HG03280 (cell line): ENCODE measurements at regions not wholly inside any gene's neighbourhood (a gene's known extent, or its start where the extent isn't known, plus 50 kb on each side); places are given as distances from the start of the nearest gene placed in this dataset.

Experiments
- ATAC-seq: cut with Tn5 transposase; IDR thresholded peaks from one replicate; pipeline ENCODE4 v1.9.1; 2021; ENCODE audit warnings: mild to moderate bottlenecking, moderate library complexity; ENCODE audit not compliant: unreplicated experiment

- ATAC-seq, result no peak
These were observed 112.8 kb downstream of the LINC00237 start for GRCh38 chr20:20993372-20993771.

- no peak for ATAC-seq
These were observed 113.3 kb downstream of the LINC00237 start for GRCh38 chr20:20992686-20993360.

- no peak for ATAC-seq
These were observed 113.9 kb downstream of the LINC00237 start for GRCh38 chr20:20992277-20992676.

GRCh38 chr20:20989081-20989480 lies 117.1 kb downstream of the LINC00237 start:
- no peak for ATAC-seq

GRCh38 chr20:20979934-20980333 lies 126.2 kb downstream of the LINC00237 start:
- no peak for ATAC-seq

GRCh38 chr20:20977786-20978185 lies 128.4 kb downstream of the LINC00237 start:
- ATAC-seq, result no peak

GRCh38 chr20:20972490-20972889 lies 133.7 kb downstream of the LINC00237 start:
- no peak for ATAC-seq

GRCh38 chr20:20971810-20972209 lies 134.3 kb downstream of the LINC00237 start:
- no peak for ATAC-seq

- ATAC-seq, result no peak
These were observed 135.3 kb downstream of the LINC00237 start for GRCh38 chr20:20970841-20971240.

- ATAC-seq, result no peak
These were observed 136.4 kb downstream of the LINC00237 start for GRCh38 chr20:20969701-20970280.

GRCh38 chr20:20967564-20968184 lies 138.5 kb downstream of the LINC00237 start:
- ATAC-seq, result no peak

- no peak for ATAC-seq
These were observed 140.0 kb downstream of the LINC00237 start for GRCh38 chr20:20966171-20966570.

GRCh38 chr20:20959031-20959755 lies 147.0 kb downstream of the LINC00237 start:
- no peak for ATAC-seq

- ATAC-seq, result no peak
These were observed 149.6 kb downstream of the LINC00237 start for GRCh38 chr20:20956513-20956931.

GRCh38 chr20:20955892-20956291 lies 150.3 kb downstream of the LINC00237 start:
- no peak for ATAC-seq

- ATAC-seq, result no peak
These were observed 152.2 kb downstream of the LINC00237 start for GRCh38 chr20:20953738-20954618.

- ATAC-seq, result no peak
These were observed 155.5 kb downstream of the LINC00237 start for GRCh38 chr20:20950620-20951019.

GRCh38 chr20:20946122-20946759 lies 159.9 kb downstream of the LINC00237 start:
- no peak for ATAC-seq

GRCh38 chr20:20941468-20941889 lies 164.7 kb downstream of the LINC00237 start:
- ATAC-seq, result no peak

- ATAC-seq, result no peak
These were observed 167.2 kb downstream of the LINC00237 start for GRCh38 chr20:20939006-20939405.
